ENCODE measurements at regions not wholly inside any gene's neighbourhood (a gene's known extent, or its start where the extent isn't known, plus 50 kb on each side); places are given as distances from the start of the nearest gene placed in this dataset.
"Not testable (repeated sequence)": the region's sequence is repeated elsewhere in the genome, so short reads cannot be mapped to it uniquely, and the experiment has no call there.

- no peak overlapping the region for H3K4me3 ChIP-seq (ENCODE audit: low read depth, low read length)
- TF ChIP-seq CTCF (IDR thresholded peaks at IDR 0.05; ENCODE audit: insufficient read depth, low read length, missing control alignments) = no peak
- CTCF ChIA-PET = interaction anchor here (1.9 kb wide), 1 partner anchor 350 kb away, joined by 6 read pairs; no protein-coding TSS in a partner anchor
- POLR2A ChIA-PET = no interaction called here
- DNase-seq (ENCODE audit: low read depth, low spot score) = no peak
Observed at GRCh38 chr7:65301007-65301406, 72.6 kb upstream of the ZNF92 start.

GRCh38 chr7:65295409-65295808 lies 78.2 kb upstream of the ZNF92 start:
- CTCF ChIA-PET = no interaction called here
- no peak for DNase-seq (ENCODE audit: low read depth, low spot score)
- POLR2A ChIA-PET = no interaction called here
- TF ChIP-seq CTCF (IDR thresholded peaks at IDR 0.05; ENCODE audit: insufficient read depth, low read length, missing control alignments) = no peak
- H3K4me3 ChIP-seq (ENCODE audit: low read depth, low read length) = no peak overlapping the region

GRCh38 chr7:65290340-65290739 lies 83.3 kb upstream of the ZNF92 start:
- CTCF ChIA-PET; POLR2A ChIA-PET; DNase-seq (ENCODE audit: low read depth, low spot score); H3K4me3 ChIP-seq (ENCODE audit: low read depth, low read length): not testable (repeated sequence)

GRCh38 chr7:65287023-65287422 lies 86.6 kb upstream of the ZNF92 start:
- ChIA-PET CTCF (no interaction called here), POLR2A (no interaction called here)
- no peak overlapping the region for H3K4me3 ChIP-seq (ENCODE audit: low read depth, low read length)
- DNase-seq (ENCODE audit: low read depth, low spot score) = no peak
- TF ChIP-seq CTCF (IDR thresholded peaks at IDR 0.05; ENCODE audit: insufficient read depth, low read length, missing control alignments) = no peak

- ChIA-PET POLR2A (no interaction called here), CTCF (interaction anchor here (0.9 kb wide), 1 partner anchor 21 kb away, joined by 3 read pairs; no protein-coding TSS in a partner anchor)
- no peak for TF ChIP-seq CTCF (IDR thresholded peaks at IDR 0.05; ENCODE audit: insufficient read depth, low read length, missing control alignments)
Observed at GRCh38 chr7:65285906-65286864, 87.5 kb upstream of the ZNF92 start.

GRCh38 chr7:65285241-65285640 lies 88.4 kb upstream of the ZNF92 start:
- CTCF ChIA-PET; POLR2A ChIA-PET; H3K4me3 ChIP-seq (ENCODE audit: low read depth, low read length); DNase-seq (ENCODE audit: low read depth, low spot score): not testable (repeated sequence)

More at GRCh38 chr7:65285906-65286864, 87.5 kb upstream of the ZNF92 start:
- no peak overlapping the region for H3K4me3 ChIP-seq (ENCODE audit: low read depth, low read length)
- DNase-seq (ENCODE audit: low read depth, low spot score) = no peak

GRCh38 chr7:65279795-65280194 lies 93.9 kb upstream of the ZNF92 start:
- DNase-seq (ENCODE audit: low read depth, low spot score) = no peak
- no peak overlapping the region for H3K4me3 ChIP-seq (ENCODE audit: low read depth, low read length)
- no peak for TF ChIP-seq CTCF (IDR thresholded peaks at IDR 0.05; ENCODE audit: insufficient read depth, low read length, missing control alignments)
- CTCF ChIA-PET = no interaction called here
- POLR2A ChIA-PET = no interaction called here
